ENCODE measurements at regions not wholly inside any gene's neighbourhood (a gene's known extent, or its start where the extent isn't known, plus 50 kb on each side); places are given as distances from the start of the nearest gene placed in this dataset.

DNA sequence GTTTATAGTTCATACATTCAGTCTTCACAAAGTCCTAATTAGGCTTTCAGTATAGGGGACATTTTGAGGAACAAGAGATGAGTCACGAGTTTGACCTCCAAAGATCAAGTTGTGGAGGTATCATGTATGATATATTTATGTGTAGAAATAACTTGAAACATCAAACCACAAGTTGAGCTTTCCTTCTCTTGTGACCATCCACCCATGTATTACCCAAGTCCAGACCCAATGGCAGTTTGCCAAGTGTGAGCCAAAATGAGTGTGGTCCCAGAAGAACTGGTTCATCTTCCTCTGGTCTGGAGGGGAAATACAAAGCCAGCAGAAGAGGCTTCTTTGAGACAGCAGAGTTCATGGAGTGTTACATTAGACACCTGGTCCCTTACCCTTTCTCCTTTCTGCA, 104.9 kb downstream of the ATP23 start:
- Mint-ChIP-seq H3K4me3 (no peak overlapping the region), H3K27ac (no peak overlapping the region), H3K27me3 (peaks cover 30% of the 10 kb centered on the region), H3K4me1 (no peaks in the 10 kb centered on the region), H3K9me3 (ENCODE audit: insufficient read depth) (peaks cover 11% of the 10 kb centered on the region)
- ChIA-PET POLR2A (no interaction called here), CTCF (no interaction called here)
- intact Hi-C loops (cut with micrococcal nuclease), result no loop called here
- Histone ChIP-seq H3K27ac (ENCODE audit: low read length in 2 of 2) (no peak overlapping the region), H3K36me3 (replicated peaks in 1 of 2; ENCODE audit: control extremely low read depth in 1 of 2, control insufficient read depth in 1 of 2, extremely low read depth in 1 of 2, insufficient read depth in 2 of 2, low read length in 1 of 2) (no peaks in the 10 kb centered on the region), H3K9ac (ENCODE audit: low read length) (no peak overlapping the region), H2AFZ (ENCODE audit: insufficient read depth, low read depth, low read length, poor library complexity, severe bottlenecking) (no peak overlapping the region), H3K27me3 (replicated peaks in 1 of 4; ENCODE audit: control extremely low read depth in 1 of 4, control insufficient read depth in 3 of 4, insufficient read depth in 4 of 4, low read length in 3 of 4) (peaks cover 0 to 11% (median 2%) of the 10 kb centered on the region in 4 experiments), H3K79me2 (ENCODE audit: control insufficient read depth, insufficient read depth, low read length) (no peaks in the 10 kb centered on the region), H3K4me2 (replicated peaks; ENCODE audit: low read depth, low read length, poor library complexity, severe bottlenecking) (no peak overlapping the region), H3K9me3 (ENCODE audit: control extremely low read depth in 1 of 3, control insufficient read depth in 2 of 3, insufficient read depth in 1 of 3, low read length in 2 of 3) (peaks cover 0 to 3% (median 3%) of the 10 kb centered on the region in 3 donors), H3K4me1 (ENCODE audit: control insufficient read depth in 2 of 2, insufficient read depth in 2 of 2, low read length in 2 of 2) (no peaks in the 10 kb centered on the region), H4K20me1 (ENCODE audit: control insufficient read depth, insufficient read depth, low read length, poor library complexity, severe bottlenecking) (no peaks in the 10 kb centered on the region), H3K4me3 (ENCODE audit: control extremely low read depth in 1 of 5, extremely low read depth in 1 of 5, insufficient read depth in 1 of 5, low read depth in 2 of 5, low read length in 4 of 5) (no peak overlapping the region)
- DNase-seq (no peak), ATAC-seq (ENCODE audit: low read depth) (no peak)
- no CpG with 5 or more reads among the region's 1 CpG for whole genome bisulfite sequencing (ENCODE audit: insufficient coverage)
- no peak for TF ChIP-seq EZH2 (IDR thresholded peaks at IDR 0.05; ENCODE audit: borderline replicate concordance, insufficient read depth, low read depth, low read length, poor library complexity, severe bottlenecking)
- TF ChIP-seq, protein P1, sequence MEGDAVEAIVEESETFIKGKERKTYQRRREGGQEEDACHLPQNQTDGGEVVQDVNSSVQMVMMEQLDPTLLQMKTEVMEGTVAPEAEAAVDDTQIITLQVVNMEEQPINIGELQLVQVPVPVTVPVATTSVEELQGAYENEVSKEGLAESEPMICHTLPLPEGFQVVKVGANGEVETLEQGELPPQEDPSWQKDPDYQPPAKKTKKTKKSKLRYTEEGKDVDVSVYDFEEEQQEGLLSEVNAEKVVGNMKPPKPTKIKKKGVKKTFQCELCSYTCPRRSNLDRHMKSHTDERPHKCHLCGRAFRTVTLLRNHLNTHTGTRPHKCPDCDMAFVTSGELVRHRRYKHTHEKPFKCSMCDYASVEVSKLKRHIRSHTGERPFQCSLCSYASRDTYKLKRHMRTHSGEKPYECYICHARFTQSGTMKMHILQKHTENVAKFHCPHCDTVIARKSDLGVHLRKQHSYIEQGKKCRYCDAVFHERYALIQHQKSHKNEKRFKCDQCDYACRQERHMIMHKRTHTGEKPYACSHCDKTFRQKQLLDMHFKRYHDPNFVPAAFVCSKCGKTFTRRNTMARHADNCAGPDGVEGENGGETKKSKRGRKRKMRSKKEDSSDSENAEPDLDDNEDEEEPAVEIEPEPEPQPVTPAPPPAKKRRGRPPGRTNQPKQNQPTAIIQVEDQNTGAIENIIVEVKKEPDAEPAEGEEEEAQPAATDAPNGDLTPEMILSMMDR (IDR thresholded peaks at IDR 0.05), result no peak

- Histone ChIP-seq H2AFZ (ENCODE audit: insufficient read depth, low read depth, low read length, poor library complexity, severe bottlenecking) (no peak overlapping the region), H3K36me3 (replicated peaks in 1 of 2; ENCODE audit: control extremely low read depth in 1 of 2, control insufficient read depth in 1 of 2, extremely low read depth in 1 of 2, insufficient read depth in 2 of 2, low read length in 1 of 2) (no peaks in the 10 kb centered on the region), H3K4me3 (ENCODE audit: control extremely low read depth in 1 of 5, extremely low read depth in 1 of 5, insufficient read depth in 1 of 5, low read depth in 2 of 5, low read length in 4 of 5) (no peak overlapping the region), H3K9me3 (ENCODE audit: control extremely low read depth in 1 of 3, control insufficient read depth in 2 of 3, insufficient read depth in 1 of 3, low read length in 2 of 3) (peaks cover 0 to 9% (median 2%) of the 10 kb centered on the region in 3 donors), H3K79me2 (ENCODE audit: control insufficient read depth, insufficient read depth, low read length) (no peaks in the 10 kb centered on the region), H4K20me1 (ENCODE audit: control insufficient read depth, insufficient read depth, low read length, poor library complexity, severe bottlenecking) (no peaks in the 10 kb centered on the region), H3K4me1 (ENCODE audit: control insufficient read depth in 2 of 2, insufficient read depth in 2 of 2, low read length in 2 of 2) (no peaks in the 10 kb centered on the region), H3K27me3 (replicated peaks in 1 of 4; ENCODE audit: control extremely low read depth in 1 of 4, control insufficient read depth in 3 of 4, insufficient read depth in 4 of 4, low read length in 3 of 4) (peaks cover 0 to 2% (median 0%) of the 10 kb centered on the region in 4 experiments), H3K27ac (ENCODE audit: low read length in 2 of 2) (no peak overlapping the region), H3K9ac (ENCODE audit: low read length) (no peak overlapping the region), H3K4me2 (replicated peaks; ENCODE audit: low read depth, low read length, poor library complexity, severe bottlenecking) (no peak overlapping the region)
- peaks cover 9% of the 10 kb centered on the region for H3K27me3 Mint-ChIP-seq
- no CpG with 5 or more reads among the region's 1 CpG for WGBS (ENCODE audit: insufficient coverage)
- peaks cover 14% of the 10 kb centered on the region for H3K9me3 Mint-ChIP-seq (ENCODE audit: insufficient read depth)
- POLR2A ChIA-PET, result no interaction called here
- H3K4me3 Mint-ChIP-seq, result no peak overlapping the region
- ATAC-seq (ENCODE audit: low read depth) (no peak), DNase-seq (no peak)
- TF ChIP-seq EZH2 (IDR thresholded peaks at IDR 0.05; ENCODE audit: borderline replicate concordance, insufficient read depth, low read depth, low read length, poor library complexity, severe bottlenecking), result no peak
- intact Hi-C loops (cut with micrococcal nuclease), result no loop called here
- H3K27ac Mint-ChIP-seq, result no peak overlapping the region
- no peaks in the 10 kb centered on the region for H3K4me1 Mint-ChIP-seq
- CTCF ChIA-PET, result no interaction called here
These were observed 110.0 kb downstream of the ATP23 start for GRCh38 chr12:58051378-58051777.

All from B cell (primary cell).